Keratinocyte (primary cell): ENCODE measurements at regions not wholly inside any gene's neighbourhood (a gene's known extent, or its start where the extent isn't known, plus 50 kb on each side); places are given as distances from the start of the nearest gene placed in this dataset.
A peak's percentile ranks its signal among the peaks of the same experiment; 100 is the strongest.

Source experiments
- DNase-seq: peaks from one replicate; pipeline ENCODE4 v3.0.0-alpha.2; 2011; ENCODE audit warnings: low read depth, missing footprints, low spot score
- FAIRE-seq: peaks from 2 replicates; lab custom pipeline; 2011; peaks lifted over from hg19 to GRCh38; lab: Jason Lieb, UNC
- H2AFZ ChIP-seq: 2 replicates; pipeline ENCODE4 v1.6.0; 2012; ENCODE audit warnings: low read length, control low read depth, inconsistent platforms; ENCODE audit not compliant: control insufficient read depth
- H3K27ac ChIP-seq: 2 replicates; pipeline ENCODE4 v1.5.1; 2011; ENCODE audit warnings: low read length; ENCODE audit not compliant: control insufficient read depth, insufficient read depth
- H3K27me3 ChIP-seq: 3 replicates; pipeline ENCODE4 v1.6.0; 2011; ENCODE audit warnings: low read length; ENCODE audit not compliant: control insufficient read depth, insufficient read depth; ENCODE audit errors: extremely low read depth
- H3K36me3 ChIP-seq, 2 experiments: 2 replicates in 1 of 2; 3 replicates in 1 of 2; pipeline ENCODE4 v1.5.1; 2011; ENCODE audit warnings: low read length in 2 of 2, mild to moderate bottlenecking in 1 of 2; ENCODE audit not compliant: control insufficient read depth in 2 of 2, insufficient read depth in 2 of 2; ENCODE audit errors: extremely low read depth in 1 of 2
- H3K4me1 ChIP-seq: 3 replicates; pipeline ENCODE4 v1.5.1; 2011; ENCODE audit warnings: low read length; ENCODE audit not compliant: control insufficient read depth, insufficient read depth; ENCODE audit errors: extremely low read depth
- H3K4me2 ChIP-seq: 3 replicates; pipeline ENCODE4 v1.6.0; 2011; ENCODE audit warnings: low read depth, low read length; ENCODE audit not compliant: control insufficient read depth, insufficient read depth; ENCODE audit errors: extremely low read depth
- H3K4me3 ChIP-seq, 3 experiments: fragments of 200-600 bp in 1 of 3; sonication (generic) in 1 of 3; 2 replicates in 2 of 3; 3 replicates in 1 of 3; pipeline ENCODE4 v1.5.1; 2011 to 2016; ENCODE audit warnings: low read length in 3 of 3, mild to moderate bottlenecking in 3 of 3, control low read depth in 2 of 3, inconsistent platforms in 1 of 3, low read depth in 1 of 3, mixed read lengths in 1 of 3, mixed run types in 1 of 3, moderate library complexity in 1 of 3; ENCODE audit not compliant: control insufficient read depth in 2 of 3, insufficient read depth in 2 of 3; ENCODE audit errors: extremely low read depth in 1 of 3
- H3K79me2 ChIP-seq: 2 replicates; pipeline ENCODE4 v1.6.0; 2012; ENCODE audit warnings: low read length; ENCODE audit not compliant: control insufficient read depth, insufficient read depth
- H3K9ac ChIP-seq: 3 replicates; pipeline ENCODE4 v1.6.0; 2011; ENCODE audit warnings: low read length; ENCODE audit not compliant: control insufficient read depth, insufficient read depth; ENCODE audit errors: extremely low read depth
- H3K9me1 ChIP-seq: 3 replicates; pipeline ENCODE4 v1.6.0; 2011; ENCODE audit warnings: low read length; ENCODE audit not compliant: control insufficient read depth, insufficient read depth; ENCODE audit errors: extremely low read depth
- H3K9me3 ChIP-seq: 2 replicates; pipeline ENCODE4 v1.5.1; 2012; ENCODE audit warnings: low read depth, low read length; ENCODE audit not compliant: control insufficient read depth
- H4K20me1 ChIP-seq: 3 replicates; pipeline ENCODE4 v1.6.0; 2011; ENCODE audit warnings: low read length; ENCODE audit not compliant: control insufficient read depth, insufficient read depth; ENCODE audit errors: extremely low read depth
- CTCF ChIP-seq, 3 experiments: IDR thresholded peaks in 1 of 3; conservative IDR thresholded peaks in 1 of 3; optimal IDR thresholded peaks in 1 of 3; 2 replicates in 2 of 3; 3 replicates in 1 of 3; pipeline versions ENCODE3 to v1.5.1; 2011; ENCODE audit warnings: low read length in 3 of 3, mild to moderate bottlenecking in 3 of 3, moderate library complexity in 2 of 3, control low read depth in 1 of 3, inconsistent platforms in 1 of 3; ENCODE audit not compliant: insufficient read depth in 2 of 3; ENCODE audit errors: extremely low read depth in 1 of 3
- EZH2 ChIP-seq: IDR thresholded peaks from one replicate; pipeline ENCODE4 v1.6.1; 2012; ENCODE audit warnings: inconsistent platforms, mild to moderate bottlenecking, low read length, moderate library complexity
- dilution Hi-C: fragments of 300-500 bp; cut with MboI; formaldehyde crosslinking; loops from one replicate; pipeline ENCODE4 v1.7.0; 2020; ENCODE audit warnings: low sequenced_read_pairs; ENCODE audit not compliant: extremely low pct_ligation_motif_present

GRCh38 chr12:93121729-93122488 lies 192.8 kb upstream of the EEA1 start:
- dilution Hi-C loops = no loop called here
- DNase-seq (peak; percentile 91), FAIRE-seq (peak; percentile 95)
- H2AFZ ChIP-seq = peak overlapping the region; percentile 46
- TF ChIP-seq EZH2 (no peak), CTCF (optimal IDR thresholded peaks at IDR 0.05 in 1 of 3, IDR thresholded peaks at IDR 0.05 in 1 of 3, conservative IDR thresholded peaks at IDR 0.05 in 1 of 3; ENCODE audit: extremely low read depth in 1 of 3, insufficient read depth in 2 of 3, low read length in 3 of 3) (no peak)
- H3K4me2 ChIP-seq = peak overlapping the region; percentile 80
- H3K27ac ChIP-seq = peak overlapping the region; percentile 89
- no peaks in the 10 kb centered on the region for H3K79me2 ChIP-seq
- no peaks in the 10 kb centered on the region for H3K27me3 ChIP-seq
- H3K9me3 ChIP-seq = no peaks in the 10 kb centered on the region
- peaks cover 21% of the 10 kb centered on the region for H3K4me1 ChIP-seq
- H4K20me1 ChIP-seq = no peaks in the 10 kb centered on the region
- H3K9me1 ChIP-seq = no peaks in the 10 kb centered on the region
- peak overlapping the region in 2 of 3 experiments; percentile 21 to 50 for H3K4me3 ChIP-seq
- H3K36me3 ChIP-seq = no peaks in the 10 kb centered on the region
- peak overlapping the region; percentile 69 for H3K9ac ChIP-seq

GRCh38 chr12:93122569-93123091 lies 193.5 kb upstream of the EEA1 start:
- Histone ChIP-seq H2AFZ (peak overlapping the region; percentile 58), H3K79me2 (no peaks in the 10 kb centered on the region), H3K9me1 (no peaks in the 10 kb centered on the region), H3K36me3 (no peaks in the 10 kb centered on the region), H4K20me1 (no peaks in the 10 kb centered on the region), H3K4me3 (peak overlapping the region in 1 of 3 experiments; percentile 11), H3K27ac (peak overlapping the region; percentile 89), H3K4me2 (peak overlapping the region; percentile 80), H3K9ac (peak overlapping the region; percentile 69), H3K9me3 (no peaks in the 10 kb centered on the region), H3K27me3 (no peaks in the 10 kb centered on the region), H3K4me1 (peaks cover 28% of the 10 kb centered on the region)
- DNase-seq (peak; percentile 92), FAIRE-seq (no peak)
- TF ChIP-seq EZH2 (no peak), CTCF (optimal IDR thresholded peaks at IDR 0.05 in 1 of 3, IDR thresholded peaks at IDR 0.05 in 1 of 3, conservative IDR thresholded peaks at IDR 0.05 in 1 of 3; ENCODE audit: extremely low read depth in 1 of 3, insufficient read depth in 2 of 3, low read length in 3 of 3) (no peak)
- dilution Hi-C loops = no loop called here
